Left lung (tissue), 4 donors: ENCODE measurements at regions not wholly inside any gene's neighbourhood (a gene's known extent, or its start where the extent isn't known, plus 50 kb on each side); places are given as distances from the start of the nearest gene placed in this dataset.
A peak's percentile ranks its signal among the peaks of the same experiment; 100 is the strongest.
"Not testable (repeated sequence)": the region's sequence is repeated elsewhere in the genome, so short reads cannot be mapped to it uniquely, and the experiment has no call there.

Experiments used
- ATAC-seq: fragments of 200-7000 bp; cut with Tn5 transposase; one replicate; pipeline ENCODE4 v1.9.1; 2020; ENCODE audit warnings: moderate library complexity
- DNase-seq, 4 donors: peaks; one replicate each; pipeline ENCODE4 v3.0.0-alpha.2; 2013 to 2020
- H3K27ac ChIP-seq, 2 donors: fragments of 200-600 bp; sonication (generic) in 1 of 2; one replicate each; pipeline versions ENCODE4 v1.5.0 to v1.8.0; 2020 to 2021
- H3K27me3 ChIP-seq, 2 donors: fragments of 200-600 bp; sonication (generic) in 1 of 2; one replicate each; pipeline versions ENCODE4 v1.5.0 to v1.8.0; 2020 to 2021
- H3K36me3 ChIP-seq, 2 donors: fragments of 200-600 bp; sonication (generic) in 1 of 2; one replicate each; pipeline versions ENCODE4 v1.5.0 to v1.8.0; 2020 to 2021
- H3K4me1 ChIP-seq, 2 donors: fragments of 200-600 bp; one replicate each; pipeline ENCODE4 v1.8.0; 2021
- H3K4me3 ChIP-seq, 2 donors: fragments of 200-600 bp; sonication (generic) in 1 of 2; one replicate each; pipeline versions ENCODE4 v1.5.0 to v1.8.0; 2020 to 2021; ENCODE audit warnings: mild to moderate bottlenecking in 1 of 2
- H3K9me3 ChIP-seq, 2 donors: fragments of 200-600 bp; sonication (generic) in 1 of 2; one replicate each; pipeline versions ENCODE4 v1.5.0 to v1.8.0; 2020 to 2021
- CTCF ChIP-seq, 2 donors: fragments of 200-600 bp; sonication (generic) in 1 of 2; IDR thresholded peaks; one replicate each; pipeline versions ENCODE4 v1.5.0 to v1.8.0; 2021; ENCODE audit warnings: antibody characterized with exemption in 2 of 2
- intact Hi-C, 2 donors: fragments of 100-400 bp; cut with DNase I; formaldehyde crosslinking; loops; one replicate each; pipeline versions ENCODE4 v1.11.2 to v1.14.2; 2022
- donor health status: DM: no; HTN: yes; CAD: no.
- donor health status: DM: no; HTN: no; CAD: no.

GRCh38 chr4:152054731-152055130 is 293.9 kb upstream of the GATB start:
- Histone ChIP-seq H3K9me3 (peaks cover 8 to 18% of the 10 kb centered on the region in 2 donors), H3K36me3 (no peaks in the 10 kb centered on the region), H3K4me1 (no peaks in the 10 kb centered on the region), H3K4me3 (no peak overlapping the region), H3K27ac (no peak overlapping the region), H3K27me3 (no peaks in the 10 kb centered on the region)
- no peak for TF ChIP-seq CTCF (IDR thresholded peaks at IDR 0.05)
- intact Hi-C loops = no loop called here
- ATAC-seq = no peak
- no peak for DNase-seq

- Histone ChIP-seq H3K27ac (no peak overlapping the region), H3K4me3 (no peak overlapping the region), H3K9me3 (peaks cover 2 to 12% of the 10 kb centered on the region in 2 donors), H3K36me3 (no peaks in the 10 kb centered on the region), H3K27me3 (no peaks in the 10 kb centered on the region), H3K4me1 (no peaks in the 10 kb centered on the region)
- DNase-seq (no peak), ATAC-seq (no peak)
- intact Hi-C loops = no loop called here
- TF ChIP-seq CTCF (IDR thresholded peaks at IDR 0.05) = no peak
Observed at GRCh38 chr4:152052451-152053057, 291.7 kb upstream of the GATB start.

- H3K9me3 ChIP-seq, H3K4me1 ChIP-seq, H3K27me3 ChIP-seq, H3K4me3 ChIP-seq, DNase-seq, H3K27ac ChIP-seq, intact Hi-C loops, H3K36me3 ChIP-seq, ATAC-seq: not testable (repeated sequence)
Observed at GRCh38 chr4:152051332-152051731, 290.5 kb upstream of the GATB start.

- peak; percentile 69 for ATAC-seq
- H3K4me3 ChIP-seq = no peak overlapping the region
- peaks cover 0 to 13% of the 10 kb centered on the region in 2 donors for H3K27me3 ChIP-seq
- peak in 1 of 4 donors; percentile 48 for DNase-seq
- no peaks in the 10 kb centered on the region for H3K9me3 ChIP-seq
- intact Hi-C loops = no loop called here
- no peaks in the 10 kb centered on the region for H3K36me3 ChIP-seq
- H3K27ac ChIP-seq = no peak overlapping the region
- TF ChIP-seq CTCF (IDR thresholded peaks at IDR 0.05) = no peak
- H3K4me1 ChIP-seq = peaks cover 0 to 4% of the 10 kb centered on the region in 2 donors
Observed at GRCh38 chr4:152050106-152050505, 289.3 kb upstream of the GATB start.

GRCh38 chr4:152047451-152047850 is 286.6 kb upstream of the GATB start:
- ATAC-seq (no peak), DNase-seq (no peak)
- peaks cover 0 to 4% of the 10 kb centered on the region in 2 donors for H3K4me1 ChIP-seq
- H3K27me3 ChIP-seq = peaks cover 0 to 14% of the 10 kb centered on the region in 2 donors
- no peaks in the 10 kb centered on the region for H3K9me3 ChIP-seq
- H3K36me3 ChIP-seq = no peaks in the 10 kb centered on the region
- no peak overlapping the region for H3K27ac ChIP-seq
- no peak overlapping the region for H3K4me3 ChIP-seq
- intact Hi-C loops = no loop called here
- TF ChIP-seq CTCF (IDR thresholded peaks at IDR 0.05) = no peak
